Lung (tissue), 11 donors: ENCODE measurements at regions not wholly inside any gene's neighbourhood (a gene's known extent, or its start where the extent isn't known, plus 50 kb on each side); places are given as distances from the start of the nearest gene placed in this dataset.

Experiments used
- ATAC-seq: fragments of 200-7000 bp; cut with Tn5 transposase; one replicate; pipeline ENCODE4 v1.9.1; 2020; ENCODE audit warnings: moderate number of reproducible peaks; ENCODE audit not compliant: insufficient read depth, low FRiP score
- DNase-seq, 3 donors: peaks; one replicate each; pipeline ENCODE4 v3.0.0-alpha.2; 2013 to 2017
- H3K27ac ChIP-seq, 2 donors: one replicate each; pipeline ENCODE4 v1.5.1; 2013; ENCODE audit warnings: mild to moderate bottlenecking in 2 of 2, moderate library complexity in 2 of 2, control low read depth in 1 of 2, inconsistent platforms in 1 of 2, low read depth in 1 of 2, low read length in 1 of 2
- H3K27me3 ChIP-seq, 3 donors: one replicate each; pipeline ENCODE4 v1.5.1; 2013; ENCODE audit warnings: low read length in 2 of 3; ENCODE audit not compliant: control insufficient read depth in 3 of 3, insufficient read depth in 3 of 3
- H3K36me3 ChIP-seq, 4 donors: one replicate each; pipeline ENCODE4 v1.5.1; 2013; ENCODE audit warnings: low read length in 4 of 4, mild to moderate bottlenecking in 1 of 4, moderate library complexity in 1 of 4; ENCODE audit not compliant: control insufficient read depth in 4 of 4, insufficient read depth in 4 of 4
- H3K4me1 ChIP-seq, 5 donors: one replicate each; pipeline ENCODE4 v1.5.1; 2013; ENCODE audit warnings: low read length in 5 of 5, mild to moderate bottlenecking in 2 of 5, moderate library complexity in 1 of 5; ENCODE audit not compliant: control insufficient read depth in 5 of 5, insufficient read depth in 5 of 5
- H3K4me3 ChIP-seq: one replicate; pipeline ENCODE4 v1.5.1; 2013; ENCODE audit warnings: mild to moderate bottlenecking, control low read depth, moderate library complexity
- H3K9ac ChIP-seq, 2 donors: one replicate each; pipeline ENCODE4 v1.5.1; 2013; ENCODE audit warnings: low read length in 2 of 2, control low read depth in 1 of 2; ENCODE audit not compliant: insufficient read depth in 1 of 2
- H3K9me3 ChIP-seq, 4 donors: one replicate each; pipeline ENCODE4 v1.5.1; 2013; ENCODE audit warnings: low read length in 3 of 4, mild to moderate bottlenecking in 1 of 4, moderate library complexity in 1 of 4; ENCODE audit not compliant: control insufficient read depth in 4 of 4, insufficient read depth in 3 of 4
- WGBS, 2 donors: extraction: QIAGEN DNeasy Blood & Tissue Kit; methylation state at CpG; one replicate each; pipeline ENCODE4 v1.1.7; 2013; 5-methylcytosine and 5-hydroxymethylcytosine counted together
- TF ChIP-seq, protein P1 (sequence below): IDR thresholded peaks from 2 replicates; pipeline ENCODE4 v1.5.1; 2012; ENCODE audit warnings: mild to moderate bottlenecking; ENCODE audit errors: control extremely low read depth, extremely low read depth
- donor health status: control.
- donor health status: control.
- donor health status: Bipolar disorder and iron deficiency.
- donor health status: healthy.
- donor health status: DM: yes; HTN: yes; CAD: no.

DNA sequence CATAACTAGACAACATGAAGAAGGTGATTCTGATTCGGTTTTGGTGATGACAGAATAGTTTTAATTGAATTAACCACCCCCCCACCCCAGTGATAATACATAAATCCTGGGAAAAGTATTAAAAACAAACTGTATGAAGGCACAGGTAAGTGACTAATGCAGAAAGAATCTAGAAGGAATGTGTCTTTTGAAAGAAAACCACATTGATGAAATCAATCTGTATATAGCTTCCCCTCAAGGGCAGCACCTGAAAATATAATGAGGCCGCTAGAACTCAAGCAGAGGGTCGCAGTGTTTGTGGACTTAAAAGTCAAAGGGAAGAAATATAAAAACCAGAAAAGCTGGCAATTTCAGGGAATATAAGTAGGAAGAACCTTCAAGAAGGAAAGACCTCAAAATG is 580.5 kb upstream of the CHORDC1 start:
- ATAC-seq (no peak), DNase-seq (peak in 1 of 3 donors; percentile 3)
- Histone ChIP-seq H3K27ac (no peak overlapping the region), H3K4me1 (peaks cover 0 to 2% (median 0%) of the 10 kb centered on the region in 5 donors), H3K9ac (no peak overlapping the region), H3K4me3 (no peak overlapping the region), H3K27me3 (no peaks in the 10 kb centered on the region), H3K9me3 (no peaks in the 10 kb centered on the region), H3K36me3 (no peaks in the 10 kb centered on the region)
- TF ChIP-seq, protein P1, sequence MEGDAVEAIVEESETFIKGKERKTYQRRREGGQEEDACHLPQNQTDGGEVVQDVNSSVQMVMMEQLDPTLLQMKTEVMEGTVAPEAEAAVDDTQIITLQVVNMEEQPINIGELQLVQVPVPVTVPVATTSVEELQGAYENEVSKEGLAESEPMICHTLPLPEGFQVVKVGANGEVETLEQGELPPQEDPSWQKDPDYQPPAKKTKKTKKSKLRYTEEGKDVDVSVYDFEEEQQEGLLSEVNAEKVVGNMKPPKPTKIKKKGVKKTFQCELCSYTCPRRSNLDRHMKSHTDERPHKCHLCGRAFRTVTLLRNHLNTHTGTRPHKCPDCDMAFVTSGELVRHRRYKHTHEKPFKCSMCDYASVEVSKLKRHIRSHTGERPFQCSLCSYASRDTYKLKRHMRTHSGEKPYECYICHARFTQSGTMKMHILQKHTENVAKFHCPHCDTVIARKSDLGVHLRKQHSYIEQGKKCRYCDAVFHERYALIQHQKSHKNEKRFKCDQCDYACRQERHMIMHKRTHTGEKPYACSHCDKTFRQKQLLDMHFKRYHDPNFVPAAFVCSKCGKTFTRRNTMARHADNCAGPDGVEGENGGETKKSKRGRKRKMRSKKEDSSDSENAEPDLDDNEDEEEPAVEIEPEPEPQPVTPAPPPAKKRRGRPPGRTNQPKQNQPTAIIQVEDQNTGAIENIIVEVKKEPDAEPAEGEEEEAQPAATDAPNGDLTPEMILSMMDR, result no peak
- 59 to 67% methylated on average over 3 of the region's 3 CpGs for WGBS, 2 donors

DNA sequence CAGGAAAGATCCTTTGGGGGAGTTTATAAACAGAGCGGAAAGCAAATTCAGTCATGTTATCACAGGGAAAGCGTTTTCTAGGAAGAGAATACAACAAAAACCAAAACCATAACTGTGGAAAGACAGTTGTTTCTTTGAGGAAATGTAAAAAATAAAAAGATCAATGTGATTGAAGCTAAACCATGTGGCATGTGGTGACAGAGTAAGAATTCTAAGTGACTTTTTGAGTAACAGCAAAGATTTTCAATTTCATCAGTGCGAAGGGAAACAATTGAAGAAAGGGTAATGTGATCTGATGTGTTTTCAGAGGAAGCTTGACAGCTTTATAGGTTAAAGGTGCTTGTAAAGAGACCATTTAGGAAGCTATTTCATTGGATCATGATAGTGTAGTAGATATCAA is 575.9 kb upstream of the CHORDC1 start:
- Histone ChIP-seq H3K27me3 (no peaks in the 10 kb centered on the region), H3K4me1 (peaks cover 0 to 2% (median 0%) of the 10 kb centered on the region in 5 donors), H3K36me3 (no peaks in the 10 kb centered on the region), H3K27ac (no peak overlapping the region), H3K4me3 (no peak overlapping the region), H3K9me3 (no peaks in the 10 kb centered on the region), H3K9ac (no peak overlapping the region)
- ATAC-seq, result no peak
- 80 to 81% methylated on average over 3 of the region's 3 CpGs for WGBS, 2 donors
- DNase-seq, result no peak
- TF ChIP-seq, protein P1, result no peak

DNA sequence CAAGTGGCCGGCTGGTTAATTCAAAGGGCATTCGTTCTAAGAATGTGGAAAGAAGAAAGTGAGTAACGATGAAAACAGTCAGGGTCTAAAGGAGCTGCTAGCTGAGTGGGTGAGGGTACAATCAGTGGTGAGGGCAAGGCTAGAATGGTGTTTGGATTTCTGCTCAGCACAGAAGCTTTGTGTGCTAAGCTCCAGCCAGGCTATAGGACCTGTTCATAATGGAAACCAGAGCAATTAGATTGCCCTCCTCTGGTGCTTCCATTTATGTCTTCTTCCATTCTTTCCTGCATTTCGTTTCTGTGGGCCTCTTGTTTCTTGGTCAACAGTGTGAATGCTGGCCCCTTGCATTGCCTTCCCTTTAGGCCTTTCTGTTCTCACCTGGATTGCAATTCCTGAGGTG is 572.9 kb upstream of the CHORDC1 start:
- 81 to 84% methylated on average over 4 of the region's 4 CpGs for WGBS, 2 donors
- H3K27me3 ChIP-seq, result no peaks in the 10 kb centered on the region
- no peak overlapping the region for H3K27ac ChIP-seq
- H3K4me1 ChIP-seq, result peaks cover 0 to 2% (median 0%) of the 10 kb centered on the region in 5 donors
- no peak overlapping the region for H3K9ac ChIP-seq
- no peak for ATAC-seq
- no peak for DNase-seq
- H3K4me3 ChIP-seq, result no peak overlapping the region
- no peaks in the 10 kb centered on the region for H3K9me3 ChIP-seq
- TF ChIP-seq, protein P1, result no peak
- H3K36me3 ChIP-seq, result no peaks in the 10 kb centered on the region

DNA sequence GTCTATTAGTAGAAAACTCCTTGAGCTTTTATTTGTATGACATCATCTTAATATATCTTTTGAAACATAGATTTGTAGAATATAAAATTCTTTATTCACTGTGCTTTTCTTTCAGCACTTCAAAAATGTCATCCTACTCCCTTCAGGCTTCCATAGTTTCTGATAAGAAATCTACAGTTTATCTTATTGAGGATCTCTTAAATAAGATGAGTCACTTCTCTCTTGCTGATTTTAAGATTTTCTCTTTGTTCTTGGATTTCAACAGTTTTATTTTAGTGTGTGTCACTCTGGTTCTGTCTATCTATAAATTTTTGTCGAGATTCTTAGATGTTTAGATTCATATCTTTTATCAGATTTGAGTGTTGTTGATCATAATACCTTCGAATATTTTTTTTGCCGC is 566.1 kb upstream of the CHORDC1 start:
- H3K4me3 ChIP-seq, result no peak overlapping the region
- H3K27me3 ChIP-seq, result no peaks in the 10 kb centered on the region
- no peaks in the 10 kb centered on the region for H3K9me3 ChIP-seq
- no peak overlapping the region for H3K27ac ChIP-seq
- H3K9ac ChIP-seq, result no peak overlapping the region
- H3K4me1 ChIP-seq, result no peaks in the 10 kb centered on the region
- H3K36me3 ChIP-seq, result no peaks in the 10 kb centered on the region
- ATAC-seq (no peak), DNase-seq (no peak)
- WGBS, 2 donors, result 80 to 82% methylated on average over 3 of the region's 3 CpGs
- TF ChIP-seq, protein P1, result no peak
